ENCODE measurements at regions not wholly inside any gene's neighbourhood (a gene's known extent, or its start where the extent isn't known, plus 50 kb on each side); places are given as distances from the start of the nearest gene placed in this dataset.

DNA sequence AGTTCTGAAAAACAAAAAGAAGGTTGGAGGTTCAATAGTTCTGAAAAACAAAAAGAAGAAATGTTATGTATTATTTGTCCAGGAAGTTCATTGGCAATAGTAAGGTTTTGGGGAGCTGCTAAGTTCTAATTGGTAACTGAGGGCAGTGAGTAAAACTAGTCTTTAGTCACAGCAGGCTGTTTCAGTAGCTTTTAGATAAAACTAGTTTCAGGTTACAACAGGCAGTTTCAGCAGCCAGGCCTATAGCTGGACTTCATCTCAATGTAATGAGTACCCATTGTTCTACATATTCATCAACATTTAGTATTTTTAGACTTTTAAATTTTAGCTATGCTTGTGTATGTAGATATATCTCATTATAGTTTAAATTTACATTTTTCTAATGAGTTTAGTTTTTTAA is 639.3 kb downstream of the TOX3 start:
- TF ChIP-seq, protein P1, sequence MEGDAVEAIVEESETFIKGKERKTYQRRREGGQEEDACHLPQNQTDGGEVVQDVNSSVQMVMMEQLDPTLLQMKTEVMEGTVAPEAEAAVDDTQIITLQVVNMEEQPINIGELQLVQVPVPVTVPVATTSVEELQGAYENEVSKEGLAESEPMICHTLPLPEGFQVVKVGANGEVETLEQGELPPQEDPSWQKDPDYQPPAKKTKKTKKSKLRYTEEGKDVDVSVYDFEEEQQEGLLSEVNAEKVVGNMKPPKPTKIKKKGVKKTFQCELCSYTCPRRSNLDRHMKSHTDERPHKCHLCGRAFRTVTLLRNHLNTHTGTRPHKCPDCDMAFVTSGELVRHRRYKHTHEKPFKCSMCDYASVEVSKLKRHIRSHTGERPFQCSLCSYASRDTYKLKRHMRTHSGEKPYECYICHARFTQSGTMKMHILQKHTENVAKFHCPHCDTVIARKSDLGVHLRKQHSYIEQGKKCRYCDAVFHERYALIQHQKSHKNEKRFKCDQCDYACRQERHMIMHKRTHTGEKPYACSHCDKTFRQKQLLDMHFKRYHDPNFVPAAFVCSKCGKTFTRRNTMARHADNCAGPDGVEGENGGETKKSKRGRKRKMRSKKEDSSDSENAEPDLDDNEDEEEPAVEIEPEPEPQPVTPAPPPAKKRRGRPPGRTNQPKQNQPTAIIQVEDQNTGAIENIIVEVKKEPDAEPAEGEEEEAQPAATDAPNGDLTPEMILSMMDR (IDR thresholded peaks at IDR 0.05; ENCODE audit: insufficient read depth, low read depth, low read length), result no peak
- DNase-seq (ENCODE audit: low read depth), result no peak
- H3K4me3 ChIP-seq (ENCODE audit: low read depth, low read length), result no peak overlapping the region

DNA sequence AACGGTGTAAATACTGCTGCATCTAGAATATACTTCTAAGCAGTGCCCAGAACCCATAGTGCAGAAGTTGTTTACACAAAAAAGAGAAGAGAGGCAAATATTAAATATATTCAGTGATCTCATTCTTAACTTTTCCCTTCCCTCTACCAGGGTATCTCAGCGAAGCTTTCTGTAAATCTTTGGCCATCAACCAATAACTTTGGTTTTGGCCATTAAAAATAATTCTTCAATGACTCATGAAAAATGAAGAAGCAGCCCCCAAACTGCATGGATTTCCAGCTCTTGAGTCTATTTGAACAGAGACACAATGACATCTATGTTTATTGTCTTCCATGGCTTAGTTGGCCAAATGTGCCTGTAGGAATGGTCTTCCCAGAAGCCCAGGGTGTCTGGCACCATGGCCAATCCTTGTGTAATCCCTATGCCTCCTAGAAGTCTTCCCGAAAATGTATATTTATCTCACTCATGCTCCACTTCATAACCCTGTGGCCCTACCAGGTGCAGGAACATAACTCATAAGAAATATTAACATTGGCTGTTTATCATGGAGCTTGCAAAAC is 646.6 kb downstream of the TOX3 start:
- no peak overlapping the region for H3K4me3 ChIP-seq (ENCODE audit: low read depth, low read length)
- peak; percentile 40 for DNase-seq (ENCODE audit: low read depth)
- TF ChIP-seq, protein P1 (IDR thresholded peaks at IDR 0.05; ENCODE audit: insufficient read depth, low read depth, low read length), result no peak

DNA sequence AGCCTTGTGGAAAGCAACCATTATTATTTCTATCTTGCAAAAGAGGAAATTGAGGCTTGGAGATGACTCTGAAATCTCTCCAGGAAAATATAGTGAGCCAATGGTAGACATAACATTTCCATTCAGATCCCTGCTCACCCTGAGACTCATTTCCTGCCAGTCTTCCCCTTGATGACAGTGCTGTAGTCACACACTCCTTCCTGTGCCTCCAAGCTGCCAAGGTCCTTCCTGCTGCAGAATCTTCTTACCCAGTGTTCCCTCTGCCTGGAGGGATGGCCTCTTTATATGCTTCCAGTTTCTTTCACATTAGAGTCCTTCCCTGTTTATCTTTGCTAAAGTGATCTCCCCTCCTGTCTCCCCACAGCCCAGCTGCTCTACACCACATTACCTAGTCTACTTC is 648.1 kb downstream of the TOX3 start:
- H3K4me3 ChIP-seq (ENCODE audit: low read depth, low read length), result no peak overlapping the region
- no peak for DNase-seq (ENCODE audit: low read depth)
- TF ChIP-seq, protein P1 (IDR thresholded peaks at IDR 0.05; ENCODE audit: insufficient read depth, low read depth, low read length), result no peak

DNA sequence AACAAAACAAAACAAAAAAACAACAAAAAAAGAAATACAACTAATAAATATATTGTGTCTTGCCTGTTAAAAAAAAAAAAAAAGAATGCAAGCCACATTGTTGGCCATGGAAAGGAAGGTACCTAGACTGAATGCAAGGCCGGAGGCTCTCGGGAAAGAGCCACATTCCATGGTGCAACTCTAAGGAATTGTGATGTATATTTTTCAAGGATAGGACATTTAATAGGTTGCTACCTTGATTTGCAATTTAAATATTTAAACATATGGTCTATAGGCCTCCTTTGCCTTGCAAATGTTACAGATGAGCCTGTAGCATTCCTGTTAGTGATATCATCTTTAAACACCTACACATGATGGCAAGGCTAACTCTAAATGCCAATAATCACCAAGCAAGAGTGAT is 650.9 kb downstream of the TOX3 start:
- H3K4me3 ChIP-seq (ENCODE audit: low read depth, low read length), result no peak overlapping the region
- no peak for DNase-seq (ENCODE audit: low read depth)
- TF ChIP-seq, protein P1 (IDR thresholded peaks at IDR 0.05; ENCODE audit: insufficient read depth, low read depth, low read length), result no peak

DNA sequence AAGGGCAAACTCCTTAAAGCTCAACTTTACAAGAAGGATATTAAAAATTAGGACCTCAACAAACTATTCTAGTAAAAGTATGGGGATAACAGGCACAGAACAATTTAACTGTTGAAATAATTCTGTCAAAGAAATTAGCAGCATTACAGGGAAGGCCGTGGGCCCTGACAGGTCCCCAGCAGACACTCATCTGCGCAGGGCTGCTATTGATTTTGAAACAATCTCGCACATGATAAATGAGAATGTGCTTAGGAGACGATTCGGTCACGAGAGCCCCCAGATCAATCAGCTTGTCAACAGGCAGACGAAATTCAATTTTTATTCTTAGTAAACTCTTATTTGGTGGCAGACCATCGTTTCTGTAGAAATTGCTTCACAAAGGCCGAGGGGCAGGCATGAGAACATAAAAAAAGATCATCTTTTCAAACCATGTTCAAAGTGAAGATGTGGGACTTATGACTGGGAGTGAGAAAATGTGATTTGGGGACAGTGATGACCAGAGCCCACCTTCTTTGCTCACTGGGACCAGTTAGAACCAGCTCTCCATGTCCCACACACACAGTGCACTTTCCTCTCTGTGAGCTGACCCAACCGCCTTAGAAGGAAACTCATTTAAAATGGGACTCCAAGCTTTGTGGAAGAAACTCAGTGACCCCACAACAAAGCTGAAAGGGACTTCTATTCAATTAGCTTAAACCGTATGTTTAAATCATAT is 654.5 kb downstream of the TOX3 start:
- H3K4me3 ChIP-seq (ENCODE audit: low read depth, low read length), result no peak overlapping the region
- TF ChIP-seq, protein P1 (IDR thresholded peaks at IDR 0.05; ENCODE audit: insufficient read depth, low read depth, low read length), result no peak
- DNase-seq (ENCODE audit: low read depth), result no peak

DNA sequence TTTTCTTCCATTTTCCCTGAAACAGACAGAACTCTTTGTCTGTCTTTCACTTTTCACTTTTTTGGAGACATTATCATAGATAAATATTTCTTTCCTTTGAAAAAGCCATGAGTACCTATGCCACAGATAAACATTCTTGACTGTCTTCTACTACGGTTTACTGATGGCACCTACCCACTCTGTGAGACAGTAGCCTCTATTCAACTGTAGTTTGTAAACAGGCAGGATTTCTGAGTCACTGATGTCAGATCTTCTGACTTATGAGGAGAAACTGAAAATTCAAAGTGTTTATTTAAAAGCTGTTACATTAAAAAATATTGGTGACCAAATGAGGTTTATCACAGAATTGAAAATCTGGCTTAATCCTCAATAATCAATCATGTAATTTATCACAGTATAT is 658.4 kb downstream of the TOX3 start:
- TF ChIP-seq, protein P1 (IDR thresholded peaks at IDR 0.05; ENCODE audit: insufficient read depth, low read depth, low read length), result no peak
- no peak overlapping the region for H3K4me3 ChIP-seq (ENCODE audit: low read depth, low read length)
- DNase-seq (ENCODE audit: low read depth), result no peak
